RKO (cell line): ENCODE measurements at regions not wholly inside any gene's neighbourhood (a gene's known extent, or its start where the extent isn't known, plus 50 kb on each side); places are given as distances from the start of the nearest gene placed in this dataset.
A peak's percentile ranks its signal among the peaks of the same experiment; 100 is the strongest.
"Not testable (repeated sequence)": the region's sequence is repeated elsewhere in the genome, so short reads cannot be mapped to it uniquely, and the experiment has no call there.

Experiments
- DNase-seq: peaks from one replicate; pipeline ENCODE4 v3.0.0-alpha.2; 2016; ENCODE audit warnings: low spot score

GRCh38 chr15:99823346-99823745 lies 90.1 kb upstream of the LYSMD4 start:
- no peak for DNase-seq

GRCh38 chr15:99819981-99820718 lies 86.9 kb upstream of the LYSMD4 start:
- no peak for DNase-seq

- DNase-seq = no peak
Measured at GRCh38 chr15:99818872-99819271, 85.6 kb upstream of the LYSMD4 start.

GRCh38 chr15:99816862-99817261 lies 83.6 kb upstream of the LYSMD4 start:
- DNase-seq = not testable (repeated sequence)

GRCh38 chr15:99810663-99811062 lies 77.4 kb upstream of the LYSMD4 start:
- not testable (repeated sequence) for DNase-seq

- not testable (repeated sequence) for DNase-seq
Measured at GRCh38 chr15:99799854-99800250, 66.6 kb upstream of the LYSMD4 start.

GRCh38 chr15:99799182-99799853 lies 66.1 kb upstream of the LYSMD4 start:
- not testable (repeated sequence) for DNase-seq

- DNase-seq = not testable (repeated sequence)
Measured at GRCh38 chr15:99796940-99797870, 64.0 kb upstream of the LYSMD4 start.

- not testable (repeated sequence) for DNase-seq
Measured at GRCh38 chr15:99791881-99792807, 58.9 kb upstream of the LYSMD4 start.

GRCh38 chr15:99790751-99791150 lies 57.5 kb upstream of the LYSMD4 start:
- DNase-seq = peak; percentile 3

GRCh38 chr15:99788156-99788555 lies 54.9 kb upstream of the LYSMD4 start:
- no peak for DNase-seq

- not testable (repeated sequence) for DNase-seq
Measured at GRCh38 chr15:99784800-99785199, 51.6 kb upstream of the LYSMD4 start.

- not testable (repeated sequence) for DNase-seq
Measured at GRCh38 chr15:99783918-99784619, 50.8 kb upstream of the LYSMD4 start.
